ENCODE measurements at regions not wholly inside any gene's neighbourhood (a gene's known extent, or its start where the extent isn't known, plus 50 kb on each side); places are given as distances from the start of the nearest gene placed in this dataset.

DNA sequence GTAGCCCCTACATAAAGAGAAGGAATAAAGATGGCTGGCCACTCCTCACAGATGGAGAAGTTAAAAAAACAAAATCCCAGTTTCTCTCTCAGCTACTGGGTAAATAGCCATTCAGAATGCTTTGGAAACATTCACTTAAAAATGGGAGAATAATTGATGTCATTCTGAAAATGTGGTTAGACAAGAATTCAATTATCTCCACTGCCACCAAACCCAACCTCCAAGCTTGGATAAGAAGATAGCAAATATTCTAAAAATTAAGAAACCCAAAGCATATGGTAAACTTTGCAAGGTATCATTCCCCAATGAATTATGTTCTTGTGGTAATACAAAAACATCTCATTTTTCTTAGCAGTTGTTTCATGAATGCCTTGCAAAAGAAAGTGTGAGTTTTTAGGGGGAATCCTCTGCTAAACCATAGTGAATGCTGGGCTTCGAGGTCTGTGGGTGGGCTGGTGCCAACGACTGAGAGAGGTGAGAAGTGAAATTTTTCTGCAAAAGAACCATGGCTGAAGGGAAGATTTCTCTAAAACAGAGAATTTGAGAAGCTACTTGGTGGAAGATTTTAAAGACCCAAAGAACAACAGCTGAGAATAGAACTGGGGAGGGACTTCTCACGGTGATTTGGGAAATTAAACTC, 497.9 kb upstream of the JARID2 start:
- POLR2A ChIA-PET: no interaction called here

DNA sequence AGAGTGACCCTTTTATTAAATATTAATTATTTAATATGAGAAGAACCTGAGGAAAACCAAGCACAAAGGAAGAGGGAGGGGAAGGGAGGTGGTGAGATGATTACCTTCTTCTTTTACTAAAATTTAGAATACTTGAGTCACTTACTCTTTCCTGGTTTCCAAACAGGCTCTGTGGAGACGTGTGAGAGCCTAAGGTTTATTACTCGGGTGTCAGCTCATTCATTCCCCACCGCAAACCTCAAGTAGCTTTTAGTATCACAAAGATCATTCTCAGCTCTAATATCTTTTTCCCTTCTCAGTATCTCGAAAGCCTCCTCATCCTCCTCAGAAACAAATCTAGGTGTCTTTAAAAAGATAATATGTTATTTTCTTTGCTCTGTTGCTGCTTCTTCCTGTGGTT, 497.2 kb upstream of the JARID2 start:
- intact Hi-C loops (cut with micrococcal nuclease; ENCODE audit: unreplicated experiment): no loop called here
- Histone ChIP-seq H3K4me1 (ENCODE audit: control insufficient read depth, insufficient read depth, low read length) (no peaks in the 10 kb centered on the region), H3K27ac (ENCODE audit: low read length) (no peak overlapping the region), H3K36me3 (ENCODE audit: control insufficient read depth, insufficient read depth, low read length) (no peaks in the 10 kb centered on the region), H3K4me3 (ENCODE audit: low read depth in 2 of 2, low read length in 2 of 2) (no peak overlapping the region), H3K27me3 (ENCODE audit: control insufficient read depth, insufficient read depth, low read length) (0 out of 2 replicates have a peak, but pooled peaks cover 2% of the 10 kb centered on the region), H3K9me3 (ENCODE audit: control insufficient read depth, insufficient read depth, low read depth, low read length) (no peaks in the 10 kb centered on the region)
- DNase-seq (ENCODE audit: low read depth, low spot score) (no peak), ATAC-seq (no peak)
- TF ChIP-seq POLR2AphosphoS5 (IDR thresholded peaks at IDR 0.05; ENCODE audit: low read depth, low read length) (no peak), SIN3A (IDR thresholded peaks at IDR 0.05; ENCODE audit: borderline replicate concordance, insufficient read depth, low read depth, low read length) (no peak), TCF7L2 (IDR thresholded peaks at IDR 0.05; ENCODE audit: low read depth, low read length) (no peak)
- TF ChIP-seq, protein P1, sequence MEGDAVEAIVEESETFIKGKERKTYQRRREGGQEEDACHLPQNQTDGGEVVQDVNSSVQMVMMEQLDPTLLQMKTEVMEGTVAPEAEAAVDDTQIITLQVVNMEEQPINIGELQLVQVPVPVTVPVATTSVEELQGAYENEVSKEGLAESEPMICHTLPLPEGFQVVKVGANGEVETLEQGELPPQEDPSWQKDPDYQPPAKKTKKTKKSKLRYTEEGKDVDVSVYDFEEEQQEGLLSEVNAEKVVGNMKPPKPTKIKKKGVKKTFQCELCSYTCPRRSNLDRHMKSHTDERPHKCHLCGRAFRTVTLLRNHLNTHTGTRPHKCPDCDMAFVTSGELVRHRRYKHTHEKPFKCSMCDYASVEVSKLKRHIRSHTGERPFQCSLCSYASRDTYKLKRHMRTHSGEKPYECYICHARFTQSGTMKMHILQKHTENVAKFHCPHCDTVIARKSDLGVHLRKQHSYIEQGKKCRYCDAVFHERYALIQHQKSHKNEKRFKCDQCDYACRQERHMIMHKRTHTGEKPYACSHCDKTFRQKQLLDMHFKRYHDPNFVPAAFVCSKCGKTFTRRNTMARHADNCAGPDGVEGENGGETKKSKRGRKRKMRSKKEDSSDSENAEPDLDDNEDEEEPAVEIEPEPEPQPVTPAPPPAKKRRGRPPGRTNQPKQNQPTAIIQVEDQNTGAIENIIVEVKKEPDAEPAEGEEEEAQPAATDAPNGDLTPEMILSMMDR (IDR thresholded peaks at IDR 0.05): no peak
- TF ChIP-seq, protein P2, sequence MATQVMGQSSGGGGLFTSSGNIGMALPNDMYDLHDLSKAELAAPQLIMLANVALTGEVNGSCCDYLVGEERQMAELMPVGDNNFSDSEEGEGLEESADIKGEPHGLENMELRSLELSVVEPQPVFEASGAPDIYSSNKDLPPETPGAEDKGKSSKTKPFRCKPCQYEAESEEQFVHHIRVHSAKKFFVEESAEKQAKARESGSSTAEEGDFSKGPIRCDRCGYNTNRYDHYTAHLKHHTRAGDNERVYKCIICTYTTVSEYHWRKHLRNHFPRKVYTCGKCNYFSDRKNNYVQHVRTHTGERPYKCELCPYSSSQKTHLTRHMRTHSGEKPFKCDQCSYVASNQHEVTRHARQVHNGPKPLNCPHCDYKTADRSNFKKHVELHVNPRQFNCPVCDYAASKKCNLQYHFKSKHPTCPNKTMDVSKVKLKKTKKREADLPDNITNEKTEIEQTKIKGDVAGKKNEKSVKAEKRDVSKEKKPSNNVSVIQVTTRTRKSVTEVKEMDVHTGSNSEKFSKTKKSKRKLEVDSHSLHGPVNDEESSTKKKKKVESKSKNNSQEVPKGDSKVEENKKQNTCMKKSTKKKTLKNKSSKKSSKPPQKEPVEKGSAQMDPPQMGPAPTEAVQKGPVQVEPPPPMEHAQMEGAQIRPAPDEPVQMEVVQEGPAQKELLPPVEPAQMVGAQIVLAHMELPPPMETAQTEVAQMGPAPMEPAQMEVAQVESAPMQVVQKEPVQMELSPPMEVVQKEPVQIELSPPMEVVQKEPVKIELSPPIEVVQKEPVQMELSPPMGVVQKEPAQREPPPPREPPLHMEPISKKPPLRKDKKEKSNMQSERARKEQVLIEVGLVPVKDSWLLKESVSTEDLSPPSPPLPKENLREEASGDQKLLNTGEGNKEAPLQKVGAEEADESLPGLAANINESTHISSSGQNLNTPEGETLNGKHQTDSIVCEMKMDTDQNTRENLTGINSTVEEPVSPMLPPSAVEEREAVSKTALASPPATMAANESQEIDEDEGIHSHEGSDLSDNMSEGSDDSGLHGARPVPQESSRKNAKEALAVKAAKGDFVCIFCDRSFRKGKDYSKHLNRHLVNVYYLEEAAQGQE (IDR thresholded peaks at IDR 0.05; ENCODE audit: insufficient read depth in 1 of 2, low read depth in 2 of 2, low read length in 1 of 2): no peak
- in situ Hi-C loops (cut with HindIII; ENCODE audit: low pct_unique_long_range_greater_than_20kb, low sequenced_read_pairs): no loop called here
- no TSS peak for BruUV-seq (replicated peaks)
- ChIA-PET POLR2A (no interaction called here), CTCF (no interaction called here)

More for the DNA sequence above, 497.9 kb upstream of the JARID2 start:
- H3K4me3 ChIP-seq (ENCODE audit: low read depth in 2 of 2, low read length in 2 of 2): no peak overlapping the region
- DNase-seq (ENCODE audit: low read depth, low spot score) (no peak), ATAC-seq (no peak)
- no peaks in the 10 kb centered on the region for H3K9me3 ChIP-seq (ENCODE audit: control insufficient read depth, insufficient read depth, low read depth, low read length)
- no peaks in the 10 kb centered on the region for H3K4me1 ChIP-seq (ENCODE audit: control insufficient read depth, insufficient read depth, low read length)
- 0 out of 2 replicates have a peak, but pooled peaks cover 2% of the 10 kb centered on the region for H3K27me3 ChIP-seq (ENCODE audit: control insufficient read depth, insufficient read depth, low read length)
- H3K27ac ChIP-seq (ENCODE audit: low read length): no peak overlapping the region
- BruUV-seq (replicated peaks): no TSS peak
- in situ Hi-C loops (cut with HindIII; ENCODE audit: low pct_unique_long_range_greater_than_20kb, low sequenced_read_pairs): no loop called here
- TF ChIP-seq SIN3A (IDR thresholded peaks at IDR 0.05; ENCODE audit: borderline replicate concordance, insufficient read depth, low read depth, low read length): no peak
- TF ChIP-seq, protein P1 (IDR thresholded peaks at IDR 0.05): no peak
- TF ChIP-seq, protein P2 (IDR thresholded peaks at IDR 0.05; ENCODE audit: insufficient read depth in 1 of 2, low read depth in 2 of 2, low read length in 1 of 2): no peak
- TF ChIP-seq POLR2AphosphoS5 (IDR thresholded peaks at IDR 0.05; ENCODE audit: low read depth, low read length): no peak
- no peak for TF ChIP-seq TCF7L2 (IDR thresholded peaks at IDR 0.05; ENCODE audit: low read depth, low read length)
- intact Hi-C loops (cut with micrococcal nuclease; ENCODE audit: unreplicated experiment): no loop called here
- CTCF ChIA-PET: no interaction called here
- H3K36me3 ChIP-seq (ENCODE audit: control insufficient read depth, insufficient read depth, low read length): no peaks in the 10 kb centered on the region
